Esophagus squamous epithelium (tissue), 4 donors: ENCODE measurements at regions not wholly inside any gene's neighbourhood (a gene's known extent, or its start where the extent isn't known, plus 50 kb on each side); places are given as distances from the start of the nearest gene placed in this dataset.

Experiments used
- CTCF ChIP-seq, 6 experiments: fragments of 450-650 bp in 4 of 6; fragments of 200-600 bp in 2 of 6; sonication (generic) in 2 of 6; IDR thresholded peaks; one replicate each; pipeline ENCODE4 v1.5.1; 2016 to 2019; ENCODE audit warnings: antibody characterized with exemption in 6 of 6, mild to moderate bottlenecking in 4 of 6, moderate library complexity in 4 of 6
- POLR2A ChIP-seq, 4 donors: fragments of 450-650 bp; IDR thresholded peaks; one replicate each; pipeline ENCODE4 v1.6.1; 2017; ENCODE audit warnings: antibody characterized with exemption in 4 of 4, mild to moderate bottlenecking in 4 of 4, moderate library complexity in 3 of 4

- no peak for TF ChIP-seq POLR2A (IDR thresholded peaks at IDR 0.05)
- TF ChIP-seq CTCF (IDR thresholded peaks at IDR 0.05): no peak
These were observed 111.6 kb upstream of the SERTAD2 start for GRCh38 chr2:64765160-64765805.
